Cardiac fibroblast (primary cell): ENCODE measurements at regions not wholly inside any gene's neighbourhood (a gene's known extent, or its start where the extent isn't known, plus 50 kb on each side); places are given as distances from the start of the nearest gene placed in this dataset.

Experiments
- DNase-seq, 2 donors: peaks; one replicate each; pipeline versions ENCODE4 v3.0.0 to v3.0.0-alpha.2; 2010; ENCODE audit warnings: low read depth in 2 of 2
- H3K4me3 ChIP-seq, 2 donors: replicated peaks in 1 of 2; 1 replicate in 1 of 2; 2 replicates in 1 of 2; pipeline ENCODE4 v1.5.1; 2011; ENCODE audit warnings: low read depth in 2 of 2, low read length in 2 of 2, mild to moderate bottlenecking in 2 of 2, moderate library complexity in 1 of 2
- CTCF ChIP-seq: IDR thresholded peaks from one replicate; pipeline ENCODE4 v1.5.1; 2011; ENCODE audit warnings: low read depth, mild to moderate bottlenecking, low read length, inconsistent platforms

GRCh38 chr2:15765686-15766302, 174.1 kb downstream of the DDX1 start:
- no peak for TF ChIP-seq CTCF
- no peak for DNase-seq
- no peak overlapping the region for H3K4me3 ChIP-seq

GRCh38 chr2:15766303-15766861, 174.0 kb upstream of the MYCN start:
- no peak overlapping the region for H3K4me3 ChIP-seq
- DNase-seq: no peak
- TF ChIP-seq CTCF: no peak

GRCh38 chr2:15766911-15767597, 173.3 kb upstream of the MYCN start:
- H3K4me3 ChIP-seq: no peak overlapping the region
- no peak for TF ChIP-seq CTCF
- no peak for DNase-seq

GRCh38 chr2:15767679-15768078, 172.7 kb upstream of the MYCN start:
- no peak overlapping the region for H3K4me3 ChIP-seq
- TF ChIP-seq CTCF: no peak
- DNase-seq: no peak

DNA sequence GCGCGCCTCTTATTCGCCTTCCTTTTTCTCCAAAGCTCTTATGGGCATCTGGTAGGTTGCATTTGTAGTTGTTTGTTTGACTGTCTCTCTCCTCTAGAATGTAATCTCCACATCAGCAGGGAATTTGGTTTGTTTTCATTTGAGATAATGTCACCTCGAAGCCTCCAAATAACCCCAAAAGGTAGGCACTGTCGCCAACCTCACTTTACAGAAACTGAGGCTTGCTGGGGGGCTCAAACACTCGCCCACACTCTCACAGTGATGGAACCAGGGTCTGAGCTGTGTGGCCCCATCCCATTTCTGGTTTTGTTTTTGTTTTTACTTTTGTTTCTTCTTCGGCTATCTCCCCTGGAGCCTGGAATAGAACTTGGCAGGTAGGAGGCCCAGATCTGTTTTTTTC, 172.2 kb upstream of the MYCN start:
- no peak for TF ChIP-seq CTCF
- no peak for DNase-seq
- no peak overlapping the region for H3K4me3 ChIP-seq

DNA sequence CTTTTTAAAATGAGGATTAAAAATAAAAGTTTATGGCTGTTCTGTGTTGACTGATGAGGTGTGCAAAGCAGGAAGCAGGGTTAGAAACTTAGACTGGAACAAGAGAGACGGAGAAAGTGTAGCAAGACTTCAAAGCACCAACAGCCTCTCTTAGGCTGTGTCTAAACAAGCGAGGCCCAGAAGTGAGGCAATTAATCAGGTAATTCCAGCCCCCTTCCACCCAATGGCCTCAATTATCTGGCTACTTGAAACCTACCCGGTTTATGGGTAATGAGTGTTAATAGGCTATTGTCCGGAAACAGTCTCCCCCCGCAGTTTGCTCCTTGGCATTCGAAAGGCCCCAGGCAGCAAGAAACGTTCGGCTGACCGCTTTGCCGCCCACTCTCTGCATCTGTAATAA, 171.7 kb upstream of the MYCN start:
- no peak for DNase-seq
- no peak for TF ChIP-seq CTCF
- no peak overlapping the region for H3K4me3 ChIP-seq
